GM19372 (cell line): ENCODE measurements at regions not wholly inside any gene's neighbourhood (a gene's known extent, or its start where the extent isn't known, plus 50 kb on each side); places are given as distances from the start of the nearest gene placed in this dataset.
"Not testable (repeated sequence)": the region's sequence is repeated elsewhere in the genome, so short reads cannot be mapped to it uniquely, and the experiment has no call there.

Experiments used
- ATAC-seq: cut with Tn5 transposase; IDR thresholded peaks from one replicate; pipeline ENCODE4 v1.9.1; 2021; ENCODE audit warnings: mild to moderate bottlenecking, low read depth, moderate library complexity; ENCODE audit not compliant: unreplicated experiment

- no peak for ATAC-seq
Observed at GRCh38 chr18:33826151-33826550, 248.1 kb downstream of the ASXL3 start.

DNA sequence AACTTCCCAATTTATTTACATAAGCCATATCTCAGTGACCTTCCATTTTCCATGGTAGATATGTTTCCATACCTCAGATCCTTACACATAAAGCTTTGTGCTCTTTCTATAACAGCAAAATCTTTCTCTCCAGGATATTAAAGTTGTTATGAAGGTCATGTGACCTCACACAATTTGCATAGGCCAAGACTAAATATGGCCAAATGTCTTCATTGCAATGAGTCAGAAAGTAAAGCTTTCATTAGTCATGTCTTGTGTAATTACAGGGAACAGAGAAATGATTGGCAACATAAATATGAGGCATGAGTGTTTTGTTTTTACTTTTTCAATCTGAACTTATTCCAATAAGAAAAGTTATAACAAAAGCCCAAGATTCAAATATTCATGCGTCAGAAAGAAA lies 243.5 kb downstream of the ASXL3 start:
- no peak for ATAC-seq

- no peak for ATAC-seq
Observed at GRCh38 chr18:33820517-33821371, 242.7 kb downstream of the ASXL3 start.

DNA sequence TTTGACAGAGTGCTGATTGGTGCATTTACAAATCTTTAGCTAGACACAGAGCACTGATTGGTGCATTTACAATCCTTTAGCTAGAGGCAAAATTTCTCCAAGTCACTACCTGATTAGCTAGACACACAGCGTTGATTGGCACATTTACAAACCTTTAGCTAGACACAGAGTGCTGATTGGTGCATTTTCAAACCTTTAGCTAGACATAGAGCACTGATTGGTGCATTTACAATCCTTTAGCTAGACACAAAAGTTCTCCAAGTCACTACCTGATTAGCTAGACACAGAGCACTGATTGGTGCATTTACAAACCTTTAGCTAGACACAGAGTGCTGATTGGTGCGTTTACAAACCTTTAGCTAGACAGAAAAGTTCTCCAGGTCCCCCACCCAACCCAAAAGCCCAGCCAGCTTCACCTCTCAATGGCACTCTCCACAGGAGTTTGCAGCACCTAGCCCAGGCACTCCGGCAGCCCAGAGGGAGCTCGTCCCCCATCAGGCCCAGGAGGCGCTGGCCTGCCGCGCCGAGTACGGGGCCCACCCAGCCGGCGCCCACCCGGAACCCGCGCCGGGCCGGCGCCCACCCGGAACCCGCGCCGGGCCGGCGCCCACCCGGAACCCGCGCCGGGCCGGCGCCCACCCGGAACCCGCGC lies 241.8 kb downstream of the ASXL3 start:
- ATAC-seq, result not testable (repeated sequence)

GRCh38 chr18:33818145-33818544 lies 240.1 kb downstream of the ASXL3 start:
- ATAC-seq, result no peak

GRCh38 chr18:33817096-33817495 lies 239.1 kb downstream of the ASXL3 start:
- ATAC-seq, result no peak

DNA sequence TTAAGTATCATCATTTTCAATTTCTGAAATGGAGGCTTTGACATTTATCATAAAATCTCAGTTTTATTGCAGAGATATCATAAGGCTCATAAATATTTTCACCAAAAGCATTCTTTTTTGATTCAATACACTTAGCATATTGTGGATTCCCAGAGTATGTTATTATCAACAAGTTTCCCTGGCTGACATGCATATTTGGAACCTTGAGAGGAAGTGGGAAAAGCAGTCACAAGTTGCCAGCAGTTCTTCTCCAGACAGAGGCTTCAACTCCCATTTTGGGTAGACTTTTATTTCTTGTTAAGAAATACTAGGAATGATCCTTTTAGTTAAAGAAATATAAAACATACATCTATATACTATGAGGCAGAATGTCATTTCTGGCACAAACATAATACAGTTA lies 236.5 kb downstream of the ASXL3 start:
- ATAC-seq, result no peak

DNA sequence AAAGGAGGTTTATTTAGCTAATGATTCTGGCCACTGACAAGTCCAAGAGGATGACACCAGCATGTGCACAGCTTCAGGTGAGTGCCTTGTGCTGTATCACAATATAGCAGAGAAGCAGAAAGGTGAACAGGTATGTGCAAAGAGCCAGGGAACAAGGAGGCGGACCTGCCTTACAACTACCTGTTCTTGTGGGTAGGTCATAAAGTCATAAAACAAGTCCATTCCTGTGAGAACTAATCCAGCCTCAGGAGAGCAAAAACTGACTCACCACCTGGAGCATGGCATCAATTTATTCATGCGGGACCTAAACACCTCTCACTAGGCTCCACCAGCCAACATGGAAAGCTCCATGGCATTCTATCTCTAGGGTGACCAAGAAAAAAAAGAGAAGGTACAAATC lies 234.2 kb downstream of the ASXL3 start:
- no peak for ATAC-seq

DNA sequence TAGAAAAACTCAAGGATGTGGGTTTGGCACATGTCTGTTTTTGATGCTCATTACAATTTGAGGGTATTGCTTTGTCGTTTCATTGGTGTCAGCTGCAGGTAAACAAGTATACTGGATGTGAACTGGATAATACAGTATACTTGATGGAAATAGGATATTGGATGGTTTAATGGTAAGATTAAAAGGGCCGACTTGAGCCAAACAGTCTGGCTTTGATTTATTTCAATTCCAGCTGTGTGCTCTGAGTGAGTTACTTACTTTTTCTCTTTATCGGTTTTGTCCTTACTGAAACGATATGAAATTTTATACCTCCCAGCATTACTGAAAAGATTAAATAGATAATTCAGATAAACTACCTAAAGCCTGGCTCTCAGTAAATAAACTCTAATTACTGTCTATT lies 227.6 kb downstream of the ASXL3 start:
- ATAC-seq, result no peak

- no peak for ATAC-seq
Observed at GRCh38 chr18:33804258-33804657, 226.2 kb downstream of the ASXL3 start.

GRCh38 chr18:33803636-33804035 lies 225.6 kb downstream of the ASXL3 start:
- no peak for ATAC-seq

DNA sequence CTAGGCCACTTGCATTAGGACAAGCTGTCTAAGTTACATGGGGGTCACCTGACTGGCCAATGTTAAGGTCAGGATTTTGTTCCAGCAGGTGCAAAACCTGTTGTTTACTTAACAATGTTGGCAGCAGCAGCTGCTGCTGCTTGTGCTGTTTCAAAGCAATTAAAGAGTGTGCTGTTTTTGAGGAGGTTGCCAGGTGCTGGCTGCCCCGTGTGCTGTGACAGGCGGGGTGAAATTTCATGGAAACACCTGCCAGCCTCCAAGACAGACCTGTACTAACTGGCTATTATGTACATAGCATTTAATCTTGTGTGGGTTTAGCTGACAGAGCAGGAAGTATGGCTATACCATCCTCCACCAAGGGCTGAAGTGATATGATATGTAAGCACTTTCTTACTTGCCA lies 224.9 kb downstream of the ASXL3 start:
- no peak for ATAC-seq
